ENCODE measurements at regions not wholly inside any gene's neighbourhood (a gene's known extent, or its start where the extent isn't known, plus 50 kb on each side); places are given as distances from the start of the nearest gene placed in this dataset.

GRCh38 chr21:28663111-28663693, 329.5 kb downstream of the LTN1 start:
- no peaks in the 10 kb centered on the region for H3K4me1 ChIP-seq (ENCODE audit: insufficient read depth)
- no peaks in the 10 kb centered on the region for H3K36me3 ChIP-seq
- H3K9me3 ChIP-seq, result no peaks in the 10 kb centered on the region
- intact Hi-C loops (cut with DNase I), result no loop called here
- H3K27me3 ChIP-seq, result no peaks in the 10 kb centered on the region
- DNase-seq, result no peak
- H3K4me3 ChIP-seq, result no peak overlapping the region
- TF ChIP-seq POLR2A (IDR thresholded peaks at IDR 0.05) (no peak), CTCF (IDR thresholded peaks at IDR 0.05) (no peak), EP300 (IDR thresholded peaks at IDR 0.05) (no peak)
- no peak overlapping the region for H3K27ac ChIP-seq
- 84 to 91% (median 88%) methylated on average over 4 of the region's 4 CpGs for WGBS, 3 donors

GRCh38 chr21:28657566-28657965, 335.1 kb downstream of the LTN1 start:
- H3K27me3 ChIP-seq, result no peaks in the 10 kb centered on the region
- H3K4me1 ChIP-seq (ENCODE audit: insufficient read depth), result no peaks in the 10 kb centered on the region
- H3K4me3 ChIP-seq, result no peak overlapping the region
- H3K36me3 ChIP-seq, result no peaks in the 10 kb centered on the region
- no peak for DNase-seq
- TF ChIP-seq CTCF (IDR thresholded peaks at IDR 0.05) (no peak), POLR2A (IDR thresholded peaks at IDR 0.05) (no peak), EP300 (IDR thresholded peaks at IDR 0.05) (no peak)
- intact Hi-C loops (cut with DNase I), result no loop called here
- no peaks in the 10 kb centered on the region for H3K9me3 ChIP-seq
- H3K27ac ChIP-seq, result no peak overlapping the region

- H3K4me3 ChIP-seq, result no peak overlapping the region
- H3K27me3 ChIP-seq, result no peaks in the 10 kb centered on the region
- TF ChIP-seq CTCF (IDR thresholded peaks at IDR 0.05), result no peak
- no peak for TF ChIP-seq EP300 (IDR thresholded peaks at IDR 0.05)
- TF ChIP-seq POLR2A (IDR thresholded peaks at IDR 0.05), result no peak
- H3K4me1 ChIP-seq (ENCODE audit: insufficient read depth), result no peaks in the 10 kb centered on the region
- no peaks in the 10 kb centered on the region for H3K36me3 ChIP-seq
- intact Hi-C loops (cut with DNase I), result no loop called here
- no peaks in the 10 kb centered on the region for H3K9me3 ChIP-seq
- H3K27ac ChIP-seq, result no peak overlapping the region
- DNase-seq, result no peak
- 95 to 100% (median 97%) methylated on average over 1 of the region's 1 CpG for WGBS, 3 donors
These were observed 337.2 kb downstream of the LTN1 start for GRCh38 chr21:28655471-28655870.

- Histone ChIP-seq H3K4me3 (no peak overlapping the region), H3K27me3 (no peaks in the 10 kb centered on the region), H3K4me1 (ENCODE audit: insufficient read depth) (no peaks in the 10 kb centered on the region), H3K9me3 (no peaks in the 10 kb centered on the region), H3K36me3 (no peaks in the 10 kb centered on the region), H3K27ac (no peak overlapping the region)
- WGBS, 3 donors, result 23 to 42% (median 39%) methylated on average over 3 of the region's 3 CpGs
- intact Hi-C loops (cut with DNase I), result no loop called here
- TF ChIP-seq POLR2A (IDR thresholded peaks at IDR 0.05) (no peak), EP300 (IDR thresholded peaks at IDR 0.05) (no peak), CTCF (IDR thresholded peaks at IDR 0.05) (no peak)
- DNase-seq, result no peak
These were observed 338.3 kb downstream of the LTN1 start for GRCh38 chr21:28654406-28654805.
